ENCODE measurements at regions not wholly inside any gene's neighbourhood (a gene's known extent, or its start where the extent isn't known, plus 50 kb on each side); places are given as distances from the start of the nearest gene placed in this dataset.
"Not testable (repeated sequence)": the region's sequence is repeated elsewhere in the genome, so short reads cannot be mapped to it uniquely, and the experiment has no call there.

GRCh38 chr9:100819980-100820379, 208.5 kb upstream of the PLPPR1 start (continued):
- no peak for TF ChIP-seq LCOR (CRISPR knock-in tag; IDR thresholded peaks at IDR 0.05)
- no peak for TF ChIP-seq MTF1 (CRISPR knock-in tag; IDR thresholded peaks at IDR 0.05; ENCODE audit: borderline replicate concordance)
- no peak for TF ChIP-seq NCOR1 (IDR thresholded peaks at IDR 0.05)
- TF ChIP-seq ZBED1 (IDR thresholded peaks at IDR 0.05), result no peak
- TF ChIP-seq CREBBP (IDR thresholded peaks at IDR 0.05; ENCODE audit: low read depth, low read length), result no peak
- no peak for TF ChIP-seq FOXA3 (CRISPR knock-in tag; conservative IDR thresholded peaks at IDR 0.05 in 1 of 2, IDR thresholded peaks at IDR 0.05 in 1 of 2)
- TF ChIP-seq EWSR1 (IDR thresholded peaks at IDR 0.05; ENCODE audit: borderline replicate concordance, low read depth, partially characterized antibody), result no peak
- no peak for TF ChIP-seq ARID1B (IDR thresholded peaks at IDR 0.05)

- H3K4me2 ChIP-seq (ENCODE audit: insufficient read depth, low read length); H3K9ac ChIP-seq (ENCODE audit: insufficient read depth in 1 of 2, low read depth in 2 of 2, low read length in 2 of 2); H3K9me1 ChIP-seq (ENCODE audit: control insufficient read depth, insufficient read depth, low read length); H3K4me1 ChIP-seq (replicated peaks in 1 of 2; ENCODE audit: control insufficient read depth in 2 of 2, insufficient read depth in 2 of 2, low read length in 2 of 2); H3K27me3 ChIP-seq (ENCODE audit: control insufficient read depth in 2 of 2, insufficient read depth in 2 of 2, low read length in 2 of 2); CTCF ChIA-PET (ENCODE audit: low intra/inter-chr PET ratio); H3K79me2 ChIP-seq (ENCODE audit: control insufficient read depth, insufficient read depth, low read length); DNase-seq (ENCODE audit: extremely low read depth in 1 of 4, low spot score in 3 of 4); H4K20me1 ChIP-seq (replicated peaks; ENCODE audit: control insufficient read depth, insufficient read depth, low read length); H3K36me3 ChIP-seq (ENCODE audit: control insufficient read depth, insufficient read depth, low read length); H3K27ac ChIP-seq (ENCODE audit: extremely low read depth, low read depth, low read length); H3K4me3 ChIP-seq; H2AFZ ChIP-seq (ENCODE audit: low read depth, low read length); POLR2A ChIA-PET; H3K9me3 ChIP-seq (replicated peaks; ENCODE audit: control insufficient read depth, insufficient read depth, low read depth, low read length); in situ Hi-C loops (cut with MboI); BruUV-seq (replicated peaks); intact Hi-C loops (cut with micrococcal nuclease); FAIRE-seq; ATAC-seq: not testable (repeated sequence)
- 2% methylated on average over 8 of the region's 8 CpGs for WGBS (ENCODE audit: insufficient coverage, low coverage, missing lambda C conversion rate)
Observed at GRCh38 chr9:100833035-100833434, 195.5 kb upstream of the PLPPR1 start.
